ENCODE measurements at regions not wholly inside any gene's neighbourhood (a gene's known extent, or its start where the extent isn't known, plus 50 kb on each side); places are given as distances from the start of the nearest gene placed in this dataset.

GRCh38 chr11:91265946-91266345 is 958.7 kb upstream of the FAT3 start (continued):
- no peak for TF ChIP-seq MLX (CRISPR knock-in tag; IDR thresholded peaks at IDR 0.05)

- Mint-ChIP-seq H3K27me3 (ENCODE audit: low read depth) (no peaks in the 10 kb centered on the region), H3K4me3 (no peak overlapping the region), H3K4me1 (0 out of 2 replicates have a peak, but pooled peaks cover 2% of the 10 kb centered on the region), H3K9me3 (peaks cover under 1% of the 10 kb centered on the region), H3K27ac (no peak overlapping the region), H3K36me3 (no peaks in the 10 kb centered on the region)
- ATAC-seq (no peak), DNase-seq (ENCODE audit: low spot score) (no peak)
- POLR2A ChIA-PET, result no interaction called here
- TF ChIP-seq ZNF317 (CRISPR knock-in tag; IDR thresholded peaks at IDR 0.05; ENCODE audit: borderline replicate concordance, low read depth) (no peak), RORB (CRISPR knock-in tag; IDR thresholded peaks at IDR 0.05) (no peak), GTF2I (CRISPR knock-in tag; conservative IDR thresholded peaks at IDR 0.05) (no peak), MAX (CRISPR knock-in tag; IDR thresholded peaks at IDR 0.05) (no peak), ZNF263 (CRISPR knock-in tag; IDR thresholded peaks at IDR 0.05; ENCODE audit: low read depth) (no peak), TP53 (CRISPR knock-in tag; IDR thresholded peaks at IDR 0.05) (no peak), ZNF532 (CRISPR knock-in tag; IDR thresholded peaks at IDR 0.05; ENCODE audit: borderline replicate concordance) (no peak), ATF1 (CRISPR knock-in tag; IDR thresholded peaks at IDR 0.05) (no peak), NFYB (CRISPR knock-in tag; conservative IDR thresholded peaks at IDR 0.05; ENCODE audit: low read depth) (no peak), NR2C2 (CRISPR knock-in tag; IDR thresholded peaks at IDR 0.05) (no peak), HMGA2 (CRISPR knock-in tag; IDR thresholded peaks at IDR 0.05) (no peak), ESRRA (CRISPR knock-in tag; IDR thresholded peaks at IDR 0.05; ENCODE audit: borderline replicate concordance) (no peak), ZNF425 (CRISPR knock-in tag; conservative IDR thresholded peaks at IDR 0.05) (no peak), EMX1 (CRISPR knock-in tag; IDR thresholded peaks at IDR 0.05) (no peak), E2F5 (CRISPR knock-in tag; IDR thresholded peaks at IDR 0.05) (no peak), PREB (CRISPR knock-in tag; IDR thresholded peaks at IDR 0.05; ENCODE audit: borderline replicate concordance) (no peak), ZNF232 (CRISPR knock-in tag; IDR thresholded peaks at IDR 0.05) (no peak)
- CTCF ChIA-PET, result no interaction called here
Measured at GRCh38 chr11:91264481-91264880, 960.1 kb upstream of the FAT3 start.
